Prostate gland (tissue), 2 donors: ENCODE measurements at regions not wholly inside any gene's neighbourhood (a gene's known extent, or its start where the extent isn't known, plus 50 kb on each side); places are given as distances from the start of the nearest gene placed in this dataset.

Source experiments
- CTCF ChIP-seq, 4 experiments: fragments of 200-600 bp in 2 of 4; fragments of 450-650 bp in 2 of 4; sonication (generic) in 2 of 4; IDR thresholded peaks; 1 replicate in 3 of 4; 2 replicates in 1 of 4; pipeline ENCODE4 v1.5.1; 2016 to 2019; ENCODE audit warnings: antibody characterized with exemption in 4 of 4, mild to moderate bottlenecking in 2 of 4, moderate library complexity in 2 of 4
- POLR2AphosphoS5 ChIP-seq: sonication (generic); formaldehyde crosslinking; IDR thresholded peaks from one replicate; pipeline ENCODE4 v1.6.1; 2017; ENCODE audit warnings: antibody characterized with exemption

- TF ChIP-seq CTCF (IDR thresholded peaks at IDR 0.05) (no peak), POLR2AphosphoS5 (peak; percentile 72)
Measured at GRCh38 chr5:173781816-173782670, 106.1 kb upstream of the CPEB4 start.
